Loucy (cell line): ENCODE measurements at regions not wholly inside any gene's neighbourhood (a gene's known extent, or its start where the extent isn't known, plus 50 kb on each side); places are given as distances from the start of the nearest gene placed in this dataset.

Source experiments
- H2AFZ ChIP-seq: fragments of 200-600 bp; sonication (generic); 2 replicates; pipeline ENCODE4 v1.6.0; 2016; ENCODE audit warnings: antibody characterized with exemption, mild to moderate bottlenecking, low read length, moderate library complexity
- H3F3A ChIP-seq: fragments of 200-600 bp; 2 replicates; pipeline ENCODE4 v1.6.0; 2016; ENCODE audit warnings: antibody characterized with exemption, low read depth, mild to moderate bottlenecking
- H3K27me3 ChIP-seq: fragments of 200-600 bp; sonication (generic); 2 replicates; pipeline ENCODE4 v1.6.1; 2014; ENCODE audit warnings: low read length, mild to moderate bottlenecking; ENCODE audit not compliant: insufficient read depth, poor library complexity, severe bottlenecking
- H3K36me3 ChIP-seq: fragments of 200-600 bp; sonication (generic); 2 replicates; pipeline ENCODE4 v1.6.1; 2016; ENCODE audit warnings: low read length; ENCODE audit not compliant: insufficient read depth
- H3K4me1 ChIP-seq: fragments of 200-600 bp; sonication (generic); 2 replicates; pipeline ENCODE4 v1.5.1; 2014; ENCODE audit warnings: low read length, mild to moderate bottlenecking; ENCODE audit not compliant: insufficient read depth, poor library complexity, severe bottlenecking
- H3K4me2 ChIP-seq: fragments of 200-600 bp; sonication (generic); 2 replicates; pipeline ENCODE4 v1.6.0; 2014; ENCODE audit warnings: antibody characterized with exemption, low read length, low read depth, mild to moderate bottlenecking; ENCODE audit not compliant: poor library complexity, severe bottlenecking
- H3K4me3 ChIP-seq: fragments of 200-600 bp; sonication (generic); 2 replicates; pipeline ENCODE4 v1.5.1; 2014; ENCODE audit warnings: low read length, mild to moderate bottlenecking, mixed read lengths; ENCODE audit not compliant: poor library complexity, severe bottlenecking
- H3K79me2 ChIP-seq: fragments of 200-600 bp; sonication (generic); 2 replicates; pipeline ENCODE4 v1.6.1; 2014; ENCODE audit warnings: low read length; ENCODE audit not compliant: insufficient read depth
- H3K9ac ChIP-seq: fragments of 200-600 bp; sonication (generic); 2 replicates; pipeline ENCODE4 v1.6.0; 2014; ENCODE audit warnings: mild to moderate bottlenecking, low read depth, low read length, moderate library complexity; ENCODE audit not compliant: poor library complexity, severe bottlenecking
- H3K9me2 ChIP-seq: fragments of 200-600 bp; sonication (generic); replicated peaks from 2 replicates; pipeline ENCODE4 v1.6.1; 2016; ENCODE audit warnings: low read depth, low read length, mixed read lengths
- H3K9me3 ChIP-seq: fragments of 200-600 bp; sonication (generic); 2 replicates; pipeline ENCODE4 v1.6.1; 2014; ENCODE audit warnings: mild to moderate bottlenecking, antibody characterized with exemption, low read length, low read depth; ENCODE audit not compliant: insufficient read depth
- H4K20me1 ChIP-seq: fragments of 200-600 bp; sonication (generic); 2 replicates; pipeline ENCODE4 v1.6.0; 2014; ENCODE audit warnings: antibody characterized with exemption, low read length, mild to moderate bottlenecking; ENCODE audit not compliant: insufficient read depth, poor library complexity, severe bottlenecking
- EZH2phosphoT487 ChIP-seq: fragments of 200-600 bp; IDR thresholded peaks from 2 replicates; pipeline ENCODE4 v1.6.1; 2018; ENCODE audit warnings: antibody characterized with exemption, mild to moderate bottlenecking, moderate library complexity, borderline replicate concordance
- TF ChIP-seq, protein P1 (sequence below): fragments of 200-600 bp; sonication (generic); conservative IDR thresholded peaks from 2 replicates; pipeline ENCODE4 v1.5.1; 2014; ENCODE audit warnings: mild to moderate bottlenecking, antibody characterized with exemption, low read length

DNA sequence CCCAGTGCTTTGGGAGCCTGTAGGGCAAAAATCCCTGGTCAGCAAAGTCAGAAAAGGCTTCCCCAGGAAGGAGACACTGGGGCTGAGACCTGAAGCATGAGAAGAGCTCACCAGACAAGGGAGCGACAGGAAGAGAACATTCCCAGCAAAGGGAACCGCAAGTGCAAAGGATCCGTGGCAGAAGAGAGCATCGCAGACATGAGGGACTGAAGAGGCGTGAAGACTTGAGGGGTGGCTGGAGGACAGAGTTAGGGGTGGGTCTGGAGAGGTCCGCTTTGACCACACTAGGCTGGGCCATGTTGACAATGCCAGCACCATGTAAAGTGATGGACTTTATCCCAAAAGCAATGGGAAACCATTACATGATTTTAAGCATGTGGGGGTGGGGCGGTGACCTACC, 128.1 kb upstream of the IRX3 start:
- Histone ChIP-seq H4K20me1 (no peaks in the 10 kb centered on the region), H3K4me1 (peaks cover 4% of the 10 kb centered on the region), H3K4me2 (no peak overlapping the region), H3K27me3 (no peaks in the 10 kb centered on the region), H3K4me3 (no peak overlapping the region), H3K9ac (no peak overlapping the region), H3F3A (no peaks in the 10 kb centered on the region), H3K36me3 (no peaks in the 10 kb centered on the region), H3K79me2 (no peaks in the 10 kb centered on the region), H3K9me2 (no peaks in the 10 kb centered on the region), H3K9me3 (no peaks in the 10 kb centered on the region), H2AFZ (no peak overlapping the region)
- TF ChIP-seq, protein P1, sequence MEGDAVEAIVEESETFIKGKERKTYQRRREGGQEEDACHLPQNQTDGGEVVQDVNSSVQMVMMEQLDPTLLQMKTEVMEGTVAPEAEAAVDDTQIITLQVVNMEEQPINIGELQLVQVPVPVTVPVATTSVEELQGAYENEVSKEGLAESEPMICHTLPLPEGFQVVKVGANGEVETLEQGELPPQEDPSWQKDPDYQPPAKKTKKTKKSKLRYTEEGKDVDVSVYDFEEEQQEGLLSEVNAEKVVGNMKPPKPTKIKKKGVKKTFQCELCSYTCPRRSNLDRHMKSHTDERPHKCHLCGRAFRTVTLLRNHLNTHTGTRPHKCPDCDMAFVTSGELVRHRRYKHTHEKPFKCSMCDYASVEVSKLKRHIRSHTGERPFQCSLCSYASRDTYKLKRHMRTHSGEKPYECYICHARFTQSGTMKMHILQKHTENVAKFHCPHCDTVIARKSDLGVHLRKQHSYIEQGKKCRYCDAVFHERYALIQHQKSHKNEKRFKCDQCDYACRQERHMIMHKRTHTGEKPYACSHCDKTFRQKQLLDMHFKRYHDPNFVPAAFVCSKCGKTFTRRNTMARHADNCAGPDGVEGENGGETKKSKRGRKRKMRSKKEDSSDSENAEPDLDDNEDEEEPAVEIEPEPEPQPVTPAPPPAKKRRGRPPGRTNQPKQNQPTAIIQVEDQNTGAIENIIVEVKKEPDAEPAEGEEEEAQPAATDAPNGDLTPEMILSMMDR: no peak
- TF ChIP-seq EZH2phosphoT487: no peak

DNA sequence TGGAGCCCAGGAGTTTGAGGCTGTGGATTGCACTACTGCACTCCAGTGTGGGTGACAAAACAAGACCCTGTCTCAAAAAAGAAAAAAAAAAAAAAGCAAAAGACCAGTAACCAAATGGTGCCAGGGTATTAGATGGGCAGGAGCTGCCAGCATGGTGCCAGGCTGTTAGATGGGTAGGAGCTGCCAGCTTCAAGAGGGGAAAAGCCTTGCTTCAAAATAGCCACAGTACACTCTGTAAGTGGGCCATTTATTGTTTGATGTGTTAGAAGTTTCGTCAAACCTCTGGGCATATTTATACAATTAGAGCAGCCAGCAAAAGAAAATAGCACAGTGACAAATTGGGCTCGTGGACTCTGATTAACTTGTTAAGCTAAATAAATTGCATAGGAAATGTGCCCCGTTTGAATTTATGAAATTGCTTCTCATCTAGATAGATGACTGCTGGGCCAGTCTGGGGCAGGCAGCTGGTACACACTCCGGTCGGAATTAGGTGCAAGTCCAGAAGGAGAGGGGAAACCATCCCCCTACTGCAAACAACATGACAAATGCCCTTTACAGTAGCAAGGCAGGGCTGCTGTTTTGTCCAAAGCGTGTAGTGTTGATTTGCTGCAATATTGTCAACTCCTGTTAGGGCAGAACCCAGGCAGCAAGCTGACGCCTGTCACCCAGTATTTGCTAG, 126.3 kb upstream of the IRX3 start:
- Histone ChIP-seq H3K4me2 (no peak overlapping the region), H3K36me3 (no peaks in the 10 kb centered on the region), H3K27me3 (no peaks in the 10 kb centered on the region), H3K9me2 (no peaks in the 10 kb centered on the region), H4K20me1 (no peaks in the 10 kb centered on the region), H3K79me2 (no peaks in the 10 kb centered on the region), H3K4me3 (no peak overlapping the region), H3F3A (no peaks in the 10 kb centered on the region), H3K9me3 (no peaks in the 10 kb centered on the region), H3K4me1 (peaks cover 4% of the 10 kb centered on the region), H3K9ac (no peak overlapping the region), H2AFZ (no peak overlapping the region)
- TF ChIP-seq EZH2phosphoT487: no peak
- TF ChIP-seq, protein P1: no peak

DNA sequence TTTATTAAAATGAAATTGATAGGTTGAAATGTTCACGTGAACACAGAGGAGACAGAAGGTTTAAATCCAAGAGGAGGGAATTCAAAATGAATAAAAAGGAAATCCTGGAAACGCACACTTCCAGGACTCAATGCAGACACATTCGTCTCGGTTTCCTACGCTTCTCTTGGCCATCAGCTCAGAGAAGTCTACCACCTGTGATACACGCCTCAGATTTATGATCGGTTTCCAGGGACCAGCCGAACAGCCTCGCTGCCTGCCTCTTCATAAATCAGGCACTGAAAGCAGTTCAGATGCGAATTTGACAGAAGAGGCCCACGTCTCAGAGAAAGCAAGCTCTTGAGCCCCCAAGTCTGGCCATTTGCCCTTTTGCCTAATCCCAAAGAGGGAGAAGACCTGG, 125.5 kb upstream of the IRX3 start:
- H3K9me2 ChIP-seq: no peaks in the 10 kb centered on the region
- no peaks in the 10 kb centered on the region for H3K9me3 ChIP-seq
- H3K4me2 ChIP-seq: no peak overlapping the region
- no peak overlapping the region for H2AFZ ChIP-seq
- peaks cover 4% of the 10 kb centered on the region for H3K4me1 ChIP-seq
- H4K20me1 ChIP-seq: no peaks in the 10 kb centered on the region
- no peak overlapping the region for H3K9ac ChIP-seq
- H3K4me3 ChIP-seq: no peak overlapping the region
- no peaks in the 10 kb centered on the region for H3K36me3 ChIP-seq
- TF ChIP-seq, protein P1: no peak
- TF ChIP-seq EZH2phosphoT487: no peak
- H3F3A ChIP-seq: no peaks in the 10 kb centered on the region
- no peaks in the 10 kb centered on the region for H3K79me2 ChIP-seq
- no peaks in the 10 kb centered on the region for H3K27me3 ChIP-seq
